K562 (cell line): ENCODE measurements at regions not wholly inside any gene's neighbourhood (a gene's known extent, or its start where the extent isn't known, plus 50 kb on each side); places are given as distances from the start of the nearest gene placed in this dataset.
A peak's percentile ranks its signal among the peaks of the same experiment; 100 is the strongest.

Source experiments
- E2F8 ChIP-seq: fragments of 450-650 bp; IDR thresholded peaks from 2 replicates; pipeline ENCODE4 v1.7.1; 2018; ENCODE audit warnings: mild to moderate bottlenecking, low read depth; ENCODE audit not compliant: partially characterized antibody
- FOXK1 ChIP-seq: sonication (generic); formaldehyde crosslinking; IDR thresholded peaks from 2 replicates; pipeline ENCODE4 v1.8.0; 2022; ENCODE audit warnings: missing genetic modification reagents, mild to moderate bottlenecking, borderline replicate concordance
- HNRNPLL ChIP-seq: fragments of 200-400 bp; formaldehyde crosslinking; IDR thresholded peaks from 2 replicates; pipeline ENCODE4 v1.6.1; 2017; ENCODE audit warnings: low read length, low read depth, mild to moderate bottlenecking; ENCODE audit not compliant: poor library complexity, severe bottlenecking
- MCM5 ChIP-seq: fragments of 450-650 bp; IDR thresholded peaks from 2 replicates; pipeline ENCODE4 v1.6.1; 2016; ENCODE audit warnings: low read depth
- MYBL2 ChIP-seq, 2 experiments: fragments of 450-650 bp in 1 of 2; sonication (generic) in 1 of 2; formaldehyde crosslinking in 1 of 2; IDR thresholded peaks; 2 replicates each; pipeline versions ENCODE4 v1.6.1 to v1.8.1; 2017 to 2022; ENCODE audit warnings: borderline replicate concordance in 1 of 2, inconsistent platforms in 1 of 2, low read depth in 1 of 2, mild to moderate bottlenecking in 1 of 2, missing genetic modification reagents in 1 of 2, moderate library complexity in 1 of 2
- NR1H2 ChIP-seq: sonication (generic); formaldehyde crosslinking; IDR thresholded peaks from 2 replicates; pipeline ENCODE4 v1.4.0; 2020; ENCODE audit warnings: mild to moderate bottlenecking, missing genetic modification reagents
- RBM17 ChIP-seq: fragments of 200-400 bp; formaldehyde crosslinking; IDR thresholded peaks from 2 replicates; pipeline ENCODE4 v1.6.1; 2017; ENCODE audit warnings: low read depth, mild to moderate bottlenecking, low read length, borderline replicate concordance
- SMAD2 ChIP-seq: fragments of 150-350 bp; IDR thresholded peaks from 2 replicates; pipeline ENCODE4 v1.6.1; 2014; ENCODE audit warnings: low read depth, mild to moderate bottlenecking, low read length
- STAT6 ChIP-seq: sonication (generic); formaldehyde crosslinking; IDR thresholded peaks from 2 replicates; pipeline ENCODE4 v1.8.1; 2023; ENCODE audit warnings: mild to moderate bottlenecking, missing genetic modification reagents
- ZNF318 ChIP-seq, 2 experiments: fragments of 450-650 bp; IDR thresholded peaks; 2 replicates each; pipeline ENCODE4 v1.6.1; 2016; ENCODE audit warnings: mild to moderate bottlenecking in 2 of 2, borderline replicate concordance in 1 of 2, low read depth in 1 of 2, moderate library complexity in 1 of 2

GRCh38 chr10:78302989-78303854, 269.6 kb downstream of the RPS24 start (continued):
- no peak for TF ChIP-seq E2F8
- no peak for TF ChIP-seq RBM17
- no peak for TF ChIP-seq STAT6 (CRISPR knock-in tag)
- peak; percentile 28 for TF ChIP-seq HNRNPLL
- no peak for TF ChIP-seq NR1H2 (CRISPR knock-in tag)
- TF ChIP-seq MYBL2 (IDR thresholded peaks at IDR 0.05; ENCODE audit: low read depth) = no peak
- no peak for TF ChIP-seq MYBL2 (CRISPR knock-in tag; IDR thresholded peaks at IDR 0.05; ENCODE audit: borderline replicate concordance)
- no peak for TF ChIP-seq FOXK1 (CRISPR knock-in tag)
- TF ChIP-seq SMAD2 = no peak
- no peak for TF ChIP-seq ZNF318 (IDR thresholded peaks at IDR 0.05; ENCODE audit: borderline replicate concordance in 1 of 2, low read depth in 1 of 2)
- TF ChIP-seq MCM5 = no peak
